ENCODE measurements at regions not wholly inside any gene's neighbourhood (a gene's known extent, or its start where the extent isn't known, plus 50 kb on each side); places are given as distances from the start of the nearest gene placed in this dataset.

GRCh38 chrX:140297273-140297672 is 207.6 kb downstream of the SOX3 start:
- TF ChIP-seq CTCF (IDR thresholded peaks at IDR 0.05 in 2 of 3, conservative IDR thresholded peaks at IDR 0.05 in 1 of 3; ENCODE audit: borderline replicate concordance in 1 of 3, insufficient read depth in 1 of 3, low read depth in 2 of 3, low read length in 2 of 3) (no peak), EZH2 (IDR thresholded peaks at IDR 0.05) (no peak), EGR1 (IDR thresholded peaks at IDR 0.05; ENCODE audit: low read depth) (no peak), POLR2A (IDR thresholded peaks at IDR 0.05; ENCODE audit: borderline replicate concordance, extremely low read depth, insufficient read depth, insufficient read length) (no peak), YY1 (IDR thresholded peaks at IDR 0.05; ENCODE audit: extremely low read depth, insufficient replicate concordance, low read depth, low read length) (no peak), EZH2phosphoT487 (IDR thresholded peaks at IDR 0.05; ENCODE audit: borderline replicate concordance) (no peak), POLR2AphosphoS5 (IDR thresholded peaks at IDR 0.05; ENCODE audit: low read depth, low read length) (no peak), SP1 (IDR thresholded peaks at IDR 0.05; ENCODE audit: low read depth) (no peak), REST (IDR thresholded peaks at IDR 0.05; ENCODE audit: low read depth) (no peak), JUND (IDR thresholded peaks at IDR 0.05) (no peak), ZNF274 (IDR thresholded peaks at IDR 0.05; ENCODE audit: low read depth, low read length) (no peak), CEBPB (IDR thresholded peaks at IDR 0.05; ENCODE audit: low read depth) (no peak), RAD21 (IDR thresholded peaks at IDR 0.05; ENCODE audit: low read depth) (no peak), FOSL1 (IDR thresholded peaks at IDR 0.05; ENCODE audit: low read depth) (no peak)

Measured in HCT116 (cell line).